HCT116 (cell line): ENCODE measurements at regions not wholly inside any gene's neighbourhood (a gene's known extent, or its start where the extent isn't known, plus 50 kb on each side); places are given as distances from the start of the nearest gene placed in this dataset.

Source experiments
- ATAC-seq: fragments of 200-7000 bp; cut with Tn5 transposase; 2 replicates; pipeline ENCODE4 v1.9.1; 2020; ENCODE audit warnings: mild to moderate bottlenecking, moderate library complexity
- BruUV-seq: library from RNA; stranded (reverse); fragments of 400-500 nt; replicated peaks from 2 replicates; lab custom pipeline; 2021; lab: Mats Ljungman, UMichigan
- CTCF ChIA-PET: fragments of 300-600 bp; sonication (Branson Sonifier 250); formaldehyde crosslinking; loops from one replicate; lab custom pipeline; 2021; ENCODE audit warnings: antibody characterized with exemption; lab: Charles Lee
- POLR2A ChIA-PET: fragments of 300-600, 350-600 bp; sonication (Branson Sonifier 250); formaldehyde crosslinking; loops from one replicate; lab custom pipeline; 2021; ENCODE audit warnings: antibody characterized with exemption; lab: Charles Lee
- RAD21 ChIA-PET, 2 experiments: fragments of 300-600 bp; sonication (Branson Sonifier 250); formaldehyde crosslinking; loops; one replicate each; lab custom pipeline; 2023; ENCODE audit warnings: low total read pairs in 2 of 2; ENCODE audit not compliant: uncharacterized antibody in 2 of 2, unreplicated experiment in 2 of 2, low non-redundant PET in 1 of 2; lab: Charles Lee
- DNase-seq: peaks from one replicate; pipeline ENCODE4 v3.0.0-alpha.2; 2010; ENCODE audit warnings: low read depth, low spot score
- H2AFZ ChIP-seq: fragments of 200-600 bp; shearing (Covaris generic), sonication (generic); 2 replicates; pipeline ENCODE4 v1.6.1; 2017; ENCODE audit warnings: low read depth, mixed run types, mixed read lengths, antibody characterized with exemption, low read length; ENCODE audit not compliant: poor library complexity, severe bottlenecking
- H3K27ac ChIP-seq: 2 replicates; pipeline ENCODE4 v1.5.1; 2012; ENCODE audit warnings: low read depth, low read length
- H3K27me3 ChIP-seq: fragments of 200-600 bp; sonication (generic); 2 replicates; pipeline ENCODE4 v1.6.1; 2016; ENCODE audit warnings: mixed run types, low read length, mixed read lengths; ENCODE audit not compliant: insufficient read depth
- H3K36me3 ChIP-seq, 2 experiments: fragments of 200-500 bp in 1 of 2; fragments of 200-600 bp in 1 of 2; sonication (Bioruptor generic) in 1 of 2; sonication (generic) in 1 of 2; 2 replicates each; pipeline versions ENCODE4 v1.5.1 to v1.6.1; 2014 to 2016; ENCODE audit warnings: low read length in 2 of 2, inconsistent platforms in 1 of 2, mixed read lengths in 1 of 2, mixed run types in 1 of 2; ENCODE audit not compliant: insufficient read depth in 2 of 2, control insufficient read depth in 1 of 2
- H3K4me1 ChIP-seq, 2 experiments: fragments of 200-600 bp in 1 of 2; sonication (generic) in 1 of 2; 2 replicates each; pipeline versions ENCODE4 v1.5.1 to v1.6.1; 2012 to 2017; ENCODE audit warnings: low read length in 2 of 2, inconsistent platforms in 1 of 2, mild to moderate bottlenecking in 1 of 2, mixed read lengths in 1 of 2, mixed run types in 1 of 2, moderate library complexity in 1 of 2; ENCODE audit not compliant: insufficient read depth in 2 of 2, control insufficient read depth in 1 of 2
- H3K4me2 ChIP-seq: fragments of 200-600 bp; sonication (generic); 2 replicates; pipeline ENCODE4 v1.6.1; 2017; ENCODE audit warnings: mixed run types, low read length, mixed read lengths
- H3K4me3 ChIP-seq, 2 experiments: fragments of 200-600 bp in 1 of 2; sonication (generic) in 1 of 2; replicated peaks in 1 of 2; 2 replicates each; pipeline ENCODE4 v1.5.1; 2011 to 2016; ENCODE audit warnings: low read length in 2 of 2, control low read depth in 1 of 2, low read depth in 1 of 2, mild to moderate bottlenecking in 1 of 2, mixed read lengths in 1 of 2, mixed run types in 1 of 2
- H3K79me2 ChIP-seq: fragments of 200-600 bp; sonication (generic); 2 replicates; pipeline ENCODE4 v1.6.1; 2017; ENCODE audit warnings: mild to moderate bottlenecking, mixed run types, low read length, moderate library complexity, mixed read lengths; ENCODE audit not compliant: insufficient read depth
- H3K9ac ChIP-seq: fragments of 200-600 bp; sonication (generic); 2 replicates; pipeline ENCODE4 v1.6.1; 2016; ENCODE audit warnings: low read length, mixed read lengths
- H3K9me2 ChIP-seq: fragments of 200-600 bp; sonication (generic), shearing (Covaris generic); 2 replicates; pipeline ENCODE4 v1.6.1; 2017; ENCODE audit warnings: mixed run types, mild to moderate bottlenecking, moderate library complexity; ENCODE audit not compliant: insufficient read depth
- H3K9me3 ChIP-seq, 2 experiments: fragments of 200-500 bp in 1 of 2; fragments of 200-600 bp in 1 of 2; sonication (Bioruptor generic) in 1 of 2; sonication (generic) in 1 of 2; 2 replicates each; pipeline ENCODE4 v1.6.1; 2014 to 2017; ENCODE audit warnings: low read length in 2 of 2, mixed read lengths in 2 of 2, inconsistent platforms in 1 of 2, low read depth in 1 of 2, mild to moderate bottlenecking in 1 of 2, mixed run types in 1 of 2, moderate library complexity in 1 of 2; ENCODE audit not compliant: control insufficient read depth in 1 of 2, insufficient read depth in 1 of 2
- H4K20me1 ChIP-seq: fragments of 200-600 bp; sonication (generic), shearing (Covaris generic); 2 replicates; pipeline ENCODE4 v1.6.1; 2017; ENCODE audit warnings: mixed run types, mild to moderate bottlenecking, moderate library complexity; ENCODE audit not compliant: insufficient read depth
- CBX3 ChIP-seq: IDR thresholded peaks from 2 replicates; pipeline ENCODE4 v1.6.1; 2012; ENCODE audit warnings: low read depth
- CEBPB ChIP-seq: IDR thresholded peaks from 2 replicates; pipeline ENCODE4 v1.6.1; 2012; ENCODE audit warnings: low read depth
- ELF1 ChIP-seq: IDR thresholded peaks from 2 replicates; pipeline ENCODE4 v1.6.1; 2012; ENCODE audit warnings: low read depth, borderline replicate concordance
- EZH2 ChIP-seq: fragments of 200-600 bp; sonication (generic); IDR thresholded peaks from 2 replicates; pipeline ENCODE4 v1.6.1; 2017; ENCODE audit warnings: antibody characterized with exemption, mixed run types
- EZH2phosphoT487 ChIP-seq: fragments of 200-600 bp; IDR thresholded peaks from 2 replicates; pipeline ENCODE4 v1.6.1; 2018; ENCODE audit warnings: antibody characterized with exemption, borderline replicate concordance
- JUND ChIP-seq: IDR thresholded peaks from 2 replicates; pipeline ENCODE4 v1.6.1; 2012
- POLR2A ChIP-seq: IDR thresholded peaks from 2 replicates; pipeline ENCODE4 v1.7.0; 2011; ENCODE audit warnings: borderline replicate concordance; ENCODE audit not compliant: insufficient read depth, insufficient read length; ENCODE audit errors: extremely low read depth
- SIN3A ChIP-seq: IDR thresholded peaks from 2 replicates; pipeline ENCODE4 v1.6.1; 2012; ENCODE audit warnings: low read depth
- SP1 ChIP-seq: IDR thresholded peaks from 2 replicates; pipeline ENCODE4 v1.6.1; 2012; ENCODE audit warnings: low read depth
- SRF ChIP-seq: IDR thresholded peaks from 2 replicates; pipeline ENCODE4 v1.6.1; 2012; ENCODE audit warnings: low read depth
- TCF7L2 ChIP-seq: IDR thresholded peaks from 2 replicates; pipeline ENCODE4 v1.7.0; 2011; ENCODE audit warnings: borderline replicate concordance, inconsistent platforms; ENCODE audit not compliant: insufficient read depth, insufficient read length; ENCODE audit errors: extremely low read depth
- ZFX ChIP-seq: fragments of 450-650 bp; IDR thresholded peaks from 2 replicates; pipeline ENCODE4 v1.6.1; 2017
- ZNF274 ChIP-seq: fragments of 200-500 bp; sonication (Bioruptor generic); IDR thresholded peaks from 2 replicates; pipeline ENCODE4 v1.6.1; 2014; ENCODE audit warnings: mild to moderate bottlenecking, low read depth, low read length, inconsistent platforms
- intact Hi-C: fragments of 100-400 bp; cut with micrococcal nuclease; formaldehyde crosslinking; loops from 2 replicates; pipeline ENCODE4 v1.10.0; 2022
- TF ChIP-seq, protein P1 (sequence below): IDR thresholded peaks from 2 replicates; pipeline ENCODE4 v1.6.1; 2011; ENCODE audit warnings: mild to moderate bottlenecking, low read length, moderate library complexity; ENCODE audit not compliant: insufficient replicate concordance; ENCODE audit errors: extremely low read depth
- TF ChIP-seq, protein P2 (sequence below): IDR thresholded peaks from 2 replicates; pipeline ENCODE4 v1.6.1; 2012
- TF ChIP-seq, protein P3 (sequence below): IDR thresholded peaks from 2 replicates; pipeline ENCODE4 v1.6.1; 2012; ENCODE audit warnings: low read depth

DNA sequence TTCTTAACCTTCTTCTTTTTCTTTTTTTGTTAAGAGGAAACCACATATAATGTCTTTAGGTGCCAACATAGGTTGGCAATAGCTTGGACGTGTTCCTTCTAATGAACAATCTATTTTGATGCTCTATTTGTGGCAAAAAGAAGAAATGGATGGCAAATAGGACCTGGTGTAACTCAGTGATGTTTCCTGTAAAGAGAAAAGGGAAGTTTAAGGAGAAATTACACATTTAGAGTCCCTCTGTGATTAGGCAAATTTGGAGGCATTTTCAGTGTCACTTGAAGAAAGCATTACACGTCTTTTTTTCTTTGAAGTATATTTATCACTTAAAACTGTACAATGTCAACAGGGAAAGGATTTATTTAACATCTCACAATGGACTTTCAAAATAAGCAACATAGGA is 327.1 kb downstream of the ZIC1 start:
- Histone ChIP-seq H3K4me2 (no peak overlapping the region), H4K20me1 (no peaks in the 10 kb centered on the region), H3K9me2 (no peaks in the 10 kb centered on the region), H3K9ac (no peak overlapping the region), H3K27ac (no peak overlapping the region), H3K9me3 (no peaks in the 10 kb centered on the region), H3K4me3 (no peak overlapping the region), H2AFZ (no peak overlapping the region), H3K27me3 (no peaks in the 10 kb centered on the region), H3K36me3 (no peaks in the 10 kb centered on the region), H3K79me2 (no peaks in the 10 kb centered on the region), H3K4me1 (no peaks in the 10 kb centered on the region)
- ChIA-PET RAD21 (no interaction called here), POLR2A (no interaction called here), CTCF (no interaction called here)
- intact Hi-C loops, result no loop called here
- TF ChIP-seq EZH2, result no peak
- TF ChIP-seq ZNF274, result no peak
- TF ChIP-seq CBX3, result no peak
- TF ChIP-seq CEBPB, result no peak
- no peak for TF ChIP-seq SIN3A
- TF ChIP-seq, protein P1, sequence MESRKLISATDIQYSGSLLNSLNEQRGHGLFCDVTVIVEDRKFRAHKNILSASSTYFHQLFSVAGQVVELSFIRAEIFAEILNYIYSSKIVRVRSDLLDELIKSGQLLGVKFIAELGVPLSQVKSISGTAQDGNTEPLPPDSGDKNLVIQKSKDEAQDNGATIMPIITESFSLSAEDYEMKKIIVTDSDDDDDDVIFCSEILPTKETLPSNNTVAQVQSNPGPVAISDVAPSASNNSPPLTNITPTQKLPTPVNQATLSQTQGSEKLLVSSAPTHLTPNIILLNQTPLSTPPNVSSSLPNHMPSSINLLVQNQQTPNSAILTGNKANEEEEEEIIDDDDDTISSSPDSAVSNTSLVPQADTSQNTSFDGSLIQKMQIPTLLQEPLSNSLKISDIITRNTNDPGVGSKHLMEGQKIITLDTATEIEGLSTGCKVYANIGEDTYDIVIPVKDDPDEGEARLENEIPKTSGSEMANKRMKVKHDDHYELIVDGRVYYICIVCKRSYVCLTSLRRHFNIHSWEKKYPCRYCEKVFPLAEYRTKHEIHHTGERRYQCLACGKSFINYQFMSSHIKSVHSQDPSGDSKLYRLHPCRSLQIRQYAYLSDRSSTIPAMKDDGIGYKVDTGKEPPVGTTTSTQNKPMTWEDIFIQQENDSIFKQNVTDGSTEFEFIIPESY, result no peak
- TF ChIP-seq SRF, result no peak
- no peak for TF ChIP-seq ELF1
- TF ChIP-seq SP1, result no peak
- no peak for ATAC-seq
- BruUV-seq, result no TSS peak
- DNase-seq, result no peak

DNA sequence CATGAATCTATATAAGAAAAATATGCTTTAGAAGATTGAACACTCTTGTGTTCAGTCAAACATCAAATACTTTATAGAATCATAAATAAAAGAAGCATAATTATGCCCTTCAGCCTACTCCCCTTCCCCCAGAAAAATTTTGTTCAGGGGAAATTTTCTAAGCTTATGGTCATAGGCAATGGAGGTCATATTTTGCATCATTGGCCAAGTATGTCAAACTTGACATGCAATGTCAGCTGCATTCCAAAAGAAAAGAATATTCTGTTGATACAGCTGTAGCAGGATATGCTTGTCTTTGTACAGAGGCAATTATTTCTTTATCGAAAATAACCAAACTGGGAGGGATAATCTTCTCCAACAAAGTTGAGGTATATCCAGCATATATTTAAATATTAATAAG is 328.2 kb downstream of the ZIC1 start:
- no peaks in the 10 kb centered on the region for H3K27me3 ChIP-seq
- H3K36me3 ChIP-seq, result no peaks in the 10 kb centered on the region
- no peak overlapping the region for H3K9ac ChIP-seq
- TF ChIP-seq SIN3A (no peak), EZH2phosphoT487 (no peak), JUND (no peak), POLR2A (no peak), ZFX (no peak), EZH2 (no peak), SP1 (no peak), TCF7L2 (no peak)
- TF ChIP-seq, protein P2, sequence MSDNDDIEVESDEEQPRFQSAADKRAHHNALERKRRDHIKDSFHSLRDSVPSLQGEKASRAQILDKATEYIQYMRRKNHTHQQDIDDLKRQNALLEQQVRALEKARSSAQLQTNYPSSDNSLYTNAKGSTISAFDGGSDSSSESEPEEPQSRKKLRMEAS, result no peak
- TF ChIP-seq, protein P3, sequence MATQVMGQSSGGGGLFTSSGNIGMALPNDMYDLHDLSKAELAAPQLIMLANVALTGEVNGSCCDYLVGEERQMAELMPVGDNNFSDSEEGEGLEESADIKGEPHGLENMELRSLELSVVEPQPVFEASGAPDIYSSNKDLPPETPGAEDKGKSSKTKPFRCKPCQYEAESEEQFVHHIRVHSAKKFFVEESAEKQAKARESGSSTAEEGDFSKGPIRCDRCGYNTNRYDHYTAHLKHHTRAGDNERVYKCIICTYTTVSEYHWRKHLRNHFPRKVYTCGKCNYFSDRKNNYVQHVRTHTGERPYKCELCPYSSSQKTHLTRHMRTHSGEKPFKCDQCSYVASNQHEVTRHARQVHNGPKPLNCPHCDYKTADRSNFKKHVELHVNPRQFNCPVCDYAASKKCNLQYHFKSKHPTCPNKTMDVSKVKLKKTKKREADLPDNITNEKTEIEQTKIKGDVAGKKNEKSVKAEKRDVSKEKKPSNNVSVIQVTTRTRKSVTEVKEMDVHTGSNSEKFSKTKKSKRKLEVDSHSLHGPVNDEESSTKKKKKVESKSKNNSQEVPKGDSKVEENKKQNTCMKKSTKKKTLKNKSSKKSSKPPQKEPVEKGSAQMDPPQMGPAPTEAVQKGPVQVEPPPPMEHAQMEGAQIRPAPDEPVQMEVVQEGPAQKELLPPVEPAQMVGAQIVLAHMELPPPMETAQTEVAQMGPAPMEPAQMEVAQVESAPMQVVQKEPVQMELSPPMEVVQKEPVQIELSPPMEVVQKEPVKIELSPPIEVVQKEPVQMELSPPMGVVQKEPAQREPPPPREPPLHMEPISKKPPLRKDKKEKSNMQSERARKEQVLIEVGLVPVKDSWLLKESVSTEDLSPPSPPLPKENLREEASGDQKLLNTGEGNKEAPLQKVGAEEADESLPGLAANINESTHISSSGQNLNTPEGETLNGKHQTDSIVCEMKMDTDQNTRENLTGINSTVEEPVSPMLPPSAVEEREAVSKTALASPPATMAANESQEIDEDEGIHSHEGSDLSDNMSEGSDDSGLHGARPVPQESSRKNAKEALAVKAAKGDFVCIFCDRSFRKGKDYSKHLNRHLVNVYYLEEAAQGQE, result no peak
- BruUV-seq, result no TSS peak
- ATAC-seq (no peak), DNase-seq (no peak)
- intact Hi-C loops, result no loop called here
- no peak overlapping the region for H3K4me2 ChIP-seq
- no peak overlapping the region for H2AFZ ChIP-seq
- no peaks in the 10 kb centered on the region for H4K20me1 ChIP-seq
- ChIA-PET POLR2A (no interaction called here), CTCF (no interaction called here), RAD21 (no interaction called here)
- H3K27ac ChIP-seq, result no peak overlapping the region
- H3K9me2 ChIP-seq, result no peaks in the 10 kb centered on the region
- H3K4me1 ChIP-seq, result no peaks in the 10 kb centered on the region
- no peaks in the 10 kb centered on the region for H3K79me2 ChIP-seq
- no peak overlapping the region for H3K4me3 ChIP-seq
- no peaks in the 10 kb centered on the region for H3K9me3 ChIP-seq
